Activated naive CD8-positive, alpha-beta T cell treated with anti-CD3 and anti-CD28 coated beads, Interleukin-2, amount 10 ng/mL, durations not matched to agents 7 days and 5 days (primary cell): ENCODE measurements at regions not wholly inside any gene's neighbourhood (a gene's known extent, or its start where the extent isn't known, plus 50 kb on each side); places are given as distances from the start of the nearest gene placed in this dataset.
A peak's percentile ranks its signal among the peaks of the same experiment; 100 is the strongest.

Experiments
- ATAC-seq: fragments of 150-1000 bp; cut with Tn5 transposase; one replicate; pipeline ENCODE4 v1.10.0; 2021; ENCODE audit warnings: low read depth, moderate library complexity
- POLR2A ChIA-PET: fragments of 350-600 bp; sonication (Branson Sonifier 250); formaldehyde crosslinking; loops from one replicate; lab custom pipeline; 2021; ENCODE audit warnings: antibody characterized with exemption; lab: Charles Lee
- DNase-seq: peaks from one replicate; pipeline ENCODE4 v3.0.0; 2021
- H3K27ac Mint-ChIP-seq: one replicate; pipeline ENCODE4 v1.8.0; 2022; ENCODE audit warnings: mild to moderate bottlenecking, mixed read lengths
- H3K27me3 Mint-ChIP-seq: one replicate; pipeline ENCODE4 v1.8.0; 2022; ENCODE audit warnings: mild to moderate bottlenecking, moderate library complexity, mixed read lengths
- H3K36me3 Mint-ChIP-seq: one replicate; pipeline ENCODE4 v1.8.0; 2021; ENCODE audit warnings: mild to moderate bottlenecking, mixed read lengths
- H3K4me1 Mint-ChIP-seq: one replicate; pipeline ENCODE4 v1.8.0; 2021; ENCODE audit warnings: mixed read lengths
- H3K4me3 Mint-ChIP-seq: one replicate; pipeline ENCODE4 v1.8.0; 2022; ENCODE audit warnings: mild to moderate bottlenecking, moderate library complexity, mixed read lengths
- H3K9me3 Mint-ChIP-seq: one replicate; pipeline ENCODE4 v1.8.0; 2021; ENCODE audit warnings: mixed read lengths

DNA sequence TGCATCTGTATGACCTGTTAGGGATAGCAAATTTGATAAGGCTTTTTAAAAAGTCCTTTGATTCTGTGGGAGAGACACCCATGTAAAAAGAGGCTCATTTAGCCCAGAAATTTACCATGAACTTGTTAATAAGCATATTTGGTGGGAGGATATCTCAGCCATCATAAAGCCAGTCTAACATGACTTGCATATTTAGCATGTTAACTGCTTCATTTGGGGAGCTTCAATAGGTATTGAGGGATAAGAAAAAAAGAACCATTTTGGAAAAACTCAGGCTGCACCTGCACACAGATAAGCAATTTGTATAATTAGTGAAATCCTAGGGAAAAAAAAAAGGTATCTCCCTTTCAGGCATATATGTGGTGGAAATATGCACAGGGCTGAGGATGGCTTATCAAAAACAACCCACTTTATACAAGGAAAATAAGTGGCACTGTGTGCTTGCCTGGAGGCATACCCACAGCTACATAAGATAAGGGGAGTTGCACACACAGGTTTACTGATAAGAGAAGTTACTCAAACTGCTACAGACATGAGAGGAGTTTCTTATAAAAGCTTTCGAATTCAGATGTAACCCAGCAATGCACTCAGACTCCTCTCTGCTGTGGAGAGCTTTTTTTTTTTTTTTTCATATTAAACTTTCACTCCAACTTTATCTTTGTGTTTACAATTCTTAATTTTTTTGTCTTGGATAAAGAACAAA, 372.9 kb upstream of the RBMY1B start:
- H3K36me3 Mint-ChIP-seq, result no peaks in the 10 kb centered on the region
- no peaks in the 10 kb centered on the region for H3K27me3 Mint-ChIP-seq
- ATAC-seq, result no peak
- POLR2A ChIA-PET, result no interaction called here
- H3K9me3 Mint-ChIP-seq, result no peaks in the 10 kb centered on the region
- H3K27ac Mint-ChIP-seq, result no peak overlapping the region
- H3K4me3 Mint-ChIP-seq, result no peak overlapping the region
- H3K4me1 Mint-ChIP-seq, result no peaks in the 10 kb centered on the region
- no peak for DNase-seq

DNA sequence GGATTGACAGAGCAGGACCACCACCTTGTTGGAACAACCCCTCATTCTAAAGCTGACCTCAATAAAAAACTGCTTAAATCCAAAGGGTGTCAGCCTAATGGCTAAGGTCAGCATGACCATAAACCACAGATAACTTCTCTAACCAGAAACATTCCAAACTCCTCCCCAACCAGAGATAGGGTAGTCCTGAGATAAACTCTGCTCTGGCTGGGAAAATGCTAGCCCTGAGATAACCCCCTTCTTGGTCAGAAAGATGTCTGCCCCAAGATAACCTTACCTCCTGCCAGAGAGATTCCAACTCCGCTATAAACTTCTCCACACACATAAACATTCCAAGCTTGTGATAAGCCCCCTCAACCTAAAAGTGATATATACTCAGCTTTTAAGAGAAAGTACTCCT, 364.8 kb upstream of the RBMY1B start:
- no peak overlapping the region for H3K27ac Mint-ChIP-seq
- no peaks in the 10 kb centered on the region for H3K36me3 Mint-ChIP-seq
- H3K27me3 Mint-ChIP-seq, result no peaks in the 10 kb centered on the region
- DNase-seq (no peak), ATAC-seq (no peak)
- H3K4me1 Mint-ChIP-seq, result no peaks in the 10 kb centered on the region
- H3K9me3 Mint-ChIP-seq, result no peaks in the 10 kb centered on the region
- POLR2A ChIA-PET, result no interaction called here
- H3K4me3 Mint-ChIP-seq, result no peak overlapping the region

- H3K36me3 Mint-ChIP-seq, result no peaks in the 10 kb centered on the region
- POLR2A ChIA-PET, result no interaction called here
- H3K27ac Mint-ChIP-seq, result no peak overlapping the region
- no peaks in the 10 kb centered on the region for H3K4me1 Mint-ChIP-seq
- ATAC-seq (no peak), DNase-seq (no peak)
- H3K27me3 Mint-ChIP-seq, result no peaks in the 10 kb centered on the region
- H3K9me3 Mint-ChIP-seq, result no peaks in the 10 kb centered on the region
- no peak overlapping the region for H3K4me3 Mint-ChIP-seq
These were observed 361.2 kb upstream of the RBMY1B start for GRCh38 chrY:21149971-21150370.

- POLR2A ChIA-PET, result no interaction called here
- Mint-ChIP-seq H3K36me3 (no peaks in the 10 kb centered on the region), H3K27ac (no peak overlapping the region), H3K4me3 (no peak overlapping the region), H3K27me3 (no peaks in the 10 kb centered on the region), H3K4me1 (no peaks in the 10 kb centered on the region), H3K9me3 (peaks cover 3% of the 10 kb centered on the region)
- no peak for ATAC-seq
- no peak for DNase-seq
These were observed 341.3 kb upstream of the RBMY1B start for GRCh38 chrY:21169821-21170220.

GRCh38 chrY:21174697-21175463, 336.3 kb upstream of the RBMY1B start:
- Mint-ChIP-seq H3K27ac (no peak overlapping the region), H3K36me3 (no peaks in the 10 kb centered on the region), H3K4me1 (no peaks in the 10 kb centered on the region), H3K4me3 (no peak overlapping the region), H3K9me3 (peaks cover 3% of the 10 kb centered on the region), H3K27me3 (no peaks in the 10 kb centered on the region)
- no peak for DNase-seq
- no peak for ATAC-seq
- POLR2A ChIA-PET, result no interaction called here

- no peak for ATAC-seq
- POLR2A ChIA-PET, result no interaction called here
- Mint-ChIP-seq H3K4me3 (no peak overlapping the region), H3K27me3 (no peaks in the 10 kb centered on the region), H3K4me1 (no peaks in the 10 kb centered on the region), H3K36me3 (no peaks in the 10 kb centered on the region), H3K9me3 (peaks cover 3% of the 10 kb centered on the region), H3K27ac (no peak overlapping the region)
- no peak for DNase-seq
These were observed 335.6 kb upstream of the RBMY1B start for GRCh38 chrY:21175505-21175904.

- Mint-ChIP-seq H3K4me3 (no peak overlapping the region), H3K27me3 (no peaks in the 10 kb centered on the region), H3K4me1 (peaks cover 4% of the 10 kb centered on the region), H3K36me3 (no peaks in the 10 kb centered on the region), H3K9me3 (no peaks in the 10 kb centered on the region), H3K27ac (no peak overlapping the region)
- DNase-seq, result no peak
- ATAC-seq, result no peak
- POLR2A ChIA-PET, result no interaction called here
These were observed 333.8 kb upstream of the RBMY1B start for GRCh38 chrY:21177306-21177800.

GRCh38 chrY:21178281-21178680, 332.9 kb upstream of the RBMY1B start:
- Mint-ChIP-seq H3K27ac (no peak overlapping the region), H3K27me3 (no peaks in the 10 kb centered on the region), H3K36me3 (no peaks in the 10 kb centered on the region), H3K9me3 (no peaks in the 10 kb centered on the region), H3K4me3 (no peak overlapping the region), H3K4me1 (peaks cover 4% of the 10 kb centered on the region)
- POLR2A ChIA-PET, result no interaction called here
- DNase-seq (no peak), ATAC-seq (no peak)

DNA sequence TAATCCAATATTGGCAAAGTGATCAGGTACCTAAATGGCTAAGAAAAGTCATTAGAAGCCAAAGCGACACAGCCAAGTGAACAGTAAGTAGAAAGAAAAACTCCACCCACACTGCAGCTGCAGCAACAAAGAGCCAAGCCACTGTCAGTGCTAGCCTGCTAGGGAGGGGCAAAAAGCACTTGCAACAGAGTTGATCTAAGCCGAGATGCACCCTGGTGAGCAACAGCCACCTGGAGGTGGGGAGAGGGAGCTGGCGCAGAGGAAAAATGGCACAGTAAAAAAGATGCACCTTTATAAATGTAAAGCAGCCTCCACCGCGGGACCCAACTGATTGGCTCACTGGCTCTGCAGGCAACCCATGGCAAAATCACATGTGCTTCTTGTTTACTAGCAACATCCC, 330.2 kb upstream of the RBMY1B start:
- ATAC-seq (peak; percentile 88), DNase-seq (no peak)
- H3K4me3 Mint-ChIP-seq, result no peak overlapping the region
- H3K9me3 Mint-ChIP-seq, result no peaks in the 10 kb centered on the region
- H3K27ac Mint-ChIP-seq, result peak overlapping the region; percentile 12
- H3K27me3 Mint-ChIP-seq, result no peaks in the 10 kb centered on the region
- peaks cover 4% of the 10 kb centered on the region for H3K4me1 Mint-ChIP-seq
- H3K36me3 Mint-ChIP-seq, result no peaks in the 10 kb centered on the region
- POLR2A ChIA-PET, result no interaction called here

DNA sequence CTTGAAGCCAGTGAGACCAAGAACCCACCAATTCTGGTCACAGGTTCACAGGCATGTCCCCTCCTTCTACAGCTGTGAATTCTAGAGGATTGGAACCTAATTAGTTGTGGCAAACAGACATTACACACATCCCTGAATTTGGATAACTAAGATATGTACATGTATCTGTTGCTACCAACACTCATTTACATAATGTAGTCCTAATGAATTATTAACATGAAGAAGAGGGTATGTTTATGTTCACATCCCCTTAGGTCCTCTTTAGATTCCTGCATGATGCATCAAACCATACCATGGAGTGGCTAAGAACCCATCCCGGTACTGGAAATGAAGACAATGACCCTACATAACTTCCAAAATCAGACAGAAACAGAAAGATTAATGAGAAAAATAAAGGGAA, 326.9 kb upstream of the RBMY1B start:
- DNase-seq (no peak), ATAC-seq (no peak)
- Mint-ChIP-seq H3K27ac (no peak overlapping the region), H3K27me3 (no peaks in the 10 kb centered on the region), H3K9me3 (no peaks in the 10 kb centered on the region), H3K4me3 (no peak overlapping the region), H3K4me1 (peaks cover 4% of the 10 kb centered on the region), H3K36me3 (no peaks in the 10 kb centered on the region)
- POLR2A ChIA-PET, result no interaction called here

GRCh38 chrY:21185419-21186105, 325.6 kb upstream of the RBMY1B start:
- no peaks in the 10 kb centered on the region for H3K27me3 Mint-ChIP-seq
- DNase-seq (no peak), ATAC-seq (no peak)
- H3K4me3 Mint-ChIP-seq, result no peak overlapping the region
- H3K36me3 Mint-ChIP-seq, result no peaks in the 10 kb centered on the region
- no peak overlapping the region for H3K27ac Mint-ChIP-seq
- POLR2A ChIA-PET, result no interaction called here
- H3K9me3 Mint-ChIP-seq, result no peaks in the 10 kb centered on the region
- H3K4me1 Mint-ChIP-seq, result peaks cover 4% of the 10 kb centered on the region

DNA sequence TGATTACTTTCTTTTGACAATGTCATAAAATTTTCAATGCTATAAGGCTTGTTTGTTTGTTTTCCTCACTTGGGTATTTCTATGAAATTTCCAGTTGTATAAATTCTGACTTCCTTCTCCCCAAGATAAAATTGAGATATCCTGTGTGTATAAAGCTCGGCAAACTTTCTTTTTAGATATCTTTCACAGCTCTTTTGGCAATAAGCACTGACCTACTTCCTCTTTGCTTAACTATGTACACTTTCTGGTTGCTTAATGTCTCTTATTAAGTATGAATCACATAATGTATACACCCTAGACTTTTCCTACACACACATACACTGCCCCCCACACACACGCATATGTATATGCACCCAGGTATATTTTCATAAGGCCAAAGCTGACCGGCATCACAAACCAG, 318.4 kb upstream of the RBMY1B start:
- no peak overlapping the region for H3K4me3 Mint-ChIP-seq
- no peaks in the 10 kb centered on the region for H3K27me3 Mint-ChIP-seq
- POLR2A ChIA-PET, result no interaction called here
- DNase-seq, result no peak
- H3K36me3 Mint-ChIP-seq, result no peaks in the 10 kb centered on the region
- ATAC-seq, result no peak
- no peaks in the 10 kb centered on the region for H3K9me3 Mint-ChIP-seq
- peaks cover 6% of the 10 kb centered on the region for H3K4me1 Mint-ChIP-seq
- no peak overlapping the region for H3K27ac Mint-ChIP-seq

DNA sequence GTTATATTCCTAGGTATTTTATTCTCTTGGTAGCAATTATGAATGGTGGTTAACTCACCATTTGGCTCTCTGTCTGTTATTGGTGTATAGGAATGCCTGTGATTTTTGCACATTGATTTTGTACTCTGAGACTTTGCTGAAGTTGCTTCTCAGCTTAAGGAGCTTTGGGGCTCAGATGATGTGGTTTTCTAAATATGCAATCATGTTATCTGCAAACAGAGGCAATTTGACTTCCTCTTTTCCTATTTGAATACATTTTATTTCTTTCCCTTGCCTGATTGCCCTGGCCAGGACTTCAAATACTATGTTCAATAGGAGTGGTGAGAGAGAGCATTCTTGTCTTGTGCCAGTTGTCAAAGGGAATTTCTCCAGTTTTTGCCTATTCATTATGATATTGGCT, 310.9 kb upstream of the RBMY1B start:
- ATAC-seq (no peak), DNase-seq (no peak)
- H3K27me3 Mint-ChIP-seq, result no peaks in the 10 kb centered on the region
- no peaks in the 10 kb centered on the region for H3K9me3 Mint-ChIP-seq
- no peak overlapping the region for H3K4me3 Mint-ChIP-seq
- no peaks in the 10 kb centered on the region for H3K36me3 Mint-ChIP-seq
- H3K4me1 Mint-ChIP-seq, result peaks cover 3% of the 10 kb centered on the region
- POLR2A ChIA-PET, result no interaction called here
- no peak overlapping the region for H3K27ac Mint-ChIP-seq

DNA sequence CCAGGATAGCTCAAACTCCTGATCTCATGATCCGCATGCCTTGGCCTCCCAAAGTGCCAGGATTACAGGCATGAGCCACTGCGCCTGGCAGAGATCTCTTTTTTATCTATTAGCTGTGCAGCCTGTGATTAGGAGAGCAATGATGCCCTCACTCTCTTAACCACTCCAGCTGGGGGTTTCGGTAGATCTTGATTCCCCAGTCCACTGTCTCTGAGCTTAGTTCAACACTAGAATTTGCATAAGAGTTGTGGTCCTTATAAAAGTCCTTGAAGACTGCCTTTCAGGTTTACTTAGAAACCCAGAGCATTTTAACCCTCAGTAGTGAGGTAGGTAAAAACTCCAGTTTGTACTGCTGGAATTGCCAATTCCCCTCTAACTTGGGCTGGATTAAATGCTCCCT, 283.3 kb upstream of the RBMY1B start:
- H3K36me3 Mint-ChIP-seq, result no peaks in the 10 kb centered on the region
- no peaks in the 10 kb centered on the region for H3K27me3 Mint-ChIP-seq
- DNase-seq, result no peak
- no peak for ATAC-seq
- H3K4me3 Mint-ChIP-seq, result no peak overlapping the region
- no peaks in the 10 kb centered on the region for H3K4me1 Mint-ChIP-seq
- H3K9me3 Mint-ChIP-seq, result no peaks in the 10 kb centered on the region
- POLR2A ChIA-PET, result no interaction called here
- no peak overlapping the region for H3K27ac Mint-ChIP-seq
